Neural cell (in vitro differentiated cells): ENCODE measurements at regions not wholly inside any gene's neighbourhood (a gene's known extent, or its start where the extent isn't known, plus 50 kb on each side); places are given as distances from the start of the nearest gene placed in this dataset.
A peak's percentile ranks its signal among the peaks of the same experiment; 100 is the strongest.

Experiments used
- H2AFZ ChIP-seq: fragments of 200-600, 300-800 bp; sonication (generic), shearing (Covaris generic); 2 replicates; pipeline ENCODE4 v1.6.0; 2014; ENCODE audit warnings: low read depth, mild to moderate bottlenecking, antibody characterized with exemption, low read length, moderate library complexity
- H3F3A ChIP-seq: fragments of 200-600 bp; shearing (Covaris generic); 2 replicates; pipeline ENCODE4 v1.6.1; 2016; ENCODE audit warnings: mild to moderate bottlenecking, moderate library complexity, mixed read lengths, antibody characterized with exemption, low read length; ENCODE audit not compliant: insufficient read depth, poor library complexity, severe bottlenecking
- H3K27ac ChIP-seq: fragments of 200-600, 300-800 bp; sonication (generic), shearing (Covaris generic); 2 replicates; pipeline ENCODE4 v1.5.1; 2014; ENCODE audit warnings: mild to moderate bottlenecking, low read length, moderate library complexity
- H3K27me3 ChIP-seq: fragments of 300-800, 200-600 bp; sonication (generic), shearing (Covaris generic); 2 replicates; pipeline ENCODE4 v1.6.0; 2014; ENCODE audit warnings: mild to moderate bottlenecking, low read depth, low read length, moderate library complexity; ENCODE audit not compliant: insufficient read depth
- H3K36me3 ChIP-seq: fragments of 300-800, 200-600 bp; sonication (generic), shearing (Covaris generic); 2 replicates; pipeline ENCODE4 v1.5.1; 2014; ENCODE audit warnings: mild to moderate bottlenecking, antibody characterized with exemption, low read length, moderate library complexity; ENCODE audit not compliant: insufficient read depth
- H3K4me2 ChIP-seq: fragments of 300-800, 200-600 bp; sonication (generic), shearing (Covaris generic); 2 replicates; pipeline ENCODE4 v1.6.0; 2014; ENCODE audit warnings: mild to moderate bottlenecking, low read length
- H3K4me3 ChIP-seq: fragments of 300-800, 200-600 bp; sonication (generic), shearing (Covaris generic); 2 replicates; pipeline ENCODE4 v1.5.1; 2014; ENCODE audit warnings: mild to moderate bottlenecking, low read length, moderate library complexity
- H3K79me2 ChIP-seq: fragments of 200-600 bp; shearing (Covaris generic); replicated peaks from 2 replicates; pipeline ENCODE4 v1.6.0; 2014; ENCODE audit warnings: mild to moderate bottlenecking, low read length, moderate library complexity; ENCODE audit not compliant: insufficient read depth
- H3K9ac ChIP-seq: fragments of 300-800, 200-600 bp; sonication (generic), shearing (Covaris generic); 2 replicates; pipeline ENCODE4 v1.6.1; 2016; ENCODE audit warnings: mild to moderate bottlenecking, low read length, mixed read lengths
- H3K9me2 ChIP-seq: fragments of 200-600 bp; shearing (Covaris generic); 2 replicates; pipeline ENCODE4 v1.6.1; 2016; ENCODE audit warnings: mild to moderate bottlenecking, low read length, mixed read lengths; ENCODE audit not compliant: insufficient read depth
- H3K9me3 ChIP-seq: fragments of 200-600, 300-800 bp; sonication (generic), shearing (Covaris generic); 2 replicates; pipeline ENCODE4 v1.6.1; 2016; ENCODE audit warnings: mild to moderate bottlenecking, mixed run types, low read length, moderate library complexity, mixed read lengths
- H4K20me1 ChIP-seq: fragments of 200-600 bp; shearing (Covaris generic); 2 replicates; pipeline ENCODE4 v1.6.1; 2016; ENCODE audit warnings: mild to moderate bottlenecking, mixed run types; ENCODE audit not compliant: insufficient read depth
- EP300 ChIP-seq: fragments of 450-650 bp; conservative IDR thresholded peaks from 2 replicates; pipeline ENCODE4 v1.6.1; 2014; ENCODE audit warnings: antibody characterized with exemption, mild to moderate bottlenecking, moderate library complexity; ENCODE audit not compliant: poor library complexity, severe bottlenecking
- EZH2 ChIP-seq: fragments of 200-600, 300-800 bp; shearing (Covaris generic), sonication (generic); IDR thresholded peaks from 2 replicates; pipeline ENCODE4 v1.6.1; 2014; ENCODE audit warnings: antibody characterized with exemption, low read length, borderline replicate concordance, mild to moderate bottlenecking; ENCODE audit not compliant: insufficient read depth, poor library complexity, severe bottlenecking
- MXI1 ChIP-seq: fragments of 450-650 bp; conservative IDR thresholded peaks from 2 replicates; pipeline ENCODE4 v1.6.1; 2014; ENCODE audit warnings: antibody characterized with exemption, mild to moderate bottlenecking; ENCODE audit not compliant: poor library complexity, severe bottlenecking
- POLR2AphosphoS5 ChIP-seq: IDR thresholded peaks from 2 replicates; pipeline ENCODE4 v1.6.1; 2012
- RAD21 ChIP-seq: fragments of 450-650 bp; conservative IDR thresholded peaks from 2 replicates; pipeline ENCODE4 v1.6.1; 2014; ENCODE audit warnings: antibody characterized with exemption, mild to moderate bottlenecking, moderate library complexity
- SMC3 ChIP-seq: fragments of 450-650 bp; conservative IDR thresholded peaks from 2 replicates; pipeline ENCODE4 v1.6.1; 2014; ENCODE audit warnings: antibody characterized with exemption, mild to moderate bottlenecking, moderate library complexity; ENCODE audit not compliant: poor library complexity
- TAF1 ChIP-seq: IDR thresholded peaks from 2 replicates; pipeline ENCODE4 v1.6.1; 2012; ENCODE audit warnings: low read depth
- TF ChIP-seq, protein P1 (sequence below): fragments of 450-650 bp; IDR thresholded peaks from 2 replicates; pipeline ENCODE4 v1.5.1; 2014; ENCODE audit warnings: antibody characterized with exemption, mild to moderate bottlenecking, moderate library complexity; ENCODE audit not compliant: poor library complexity, severe bottlenecking
- TF ChIP-seq, protein P2 (sequence below): IDR thresholded peaks from 2 replicates; pipeline ENCODE4 v1.6.1; 2012; ENCODE audit warnings: borderline replicate concordance

DNA sequence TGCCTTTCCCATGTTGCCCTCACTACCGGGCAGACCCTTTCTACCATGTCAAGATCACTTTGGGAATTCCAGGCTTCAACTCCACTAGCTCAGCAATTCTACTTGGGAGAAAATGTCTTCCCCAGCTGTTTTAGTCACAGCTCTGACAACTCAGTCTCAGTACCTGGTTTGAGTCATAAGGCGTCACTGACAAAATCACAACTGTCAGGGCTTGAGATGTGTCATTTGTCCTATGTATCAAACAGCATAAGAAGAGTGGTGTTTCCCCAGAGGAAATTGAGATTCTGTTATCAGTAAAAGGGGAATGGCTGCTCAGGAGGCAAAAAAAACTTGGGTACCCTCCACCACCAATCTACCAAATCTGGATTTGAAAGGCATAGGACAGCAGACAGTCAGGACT, 594.9 kb upstream of the SUCLG2 start:
- no peak overlapping the region for H3K4me2 ChIP-seq
- no peaks in the 10 kb centered on the region for H3K9me3 ChIP-seq
- H4K20me1 ChIP-seq, result no peaks in the 10 kb centered on the region
- H3K36me3 ChIP-seq, result no peaks in the 10 kb centered on the region
- H3K27me3 ChIP-seq, result no peaks in the 10 kb centered on the region
- H2AFZ ChIP-seq, result no peak overlapping the region
- TF ChIP-seq EP300 (peak; percentile 72), TAF1 (no peak), EZH2 (no peak), POLR2AphosphoS5 (peak; percentile 12), RAD21 (no peak), SMC3 (no peak)
- TF ChIP-seq, protein P1, sequence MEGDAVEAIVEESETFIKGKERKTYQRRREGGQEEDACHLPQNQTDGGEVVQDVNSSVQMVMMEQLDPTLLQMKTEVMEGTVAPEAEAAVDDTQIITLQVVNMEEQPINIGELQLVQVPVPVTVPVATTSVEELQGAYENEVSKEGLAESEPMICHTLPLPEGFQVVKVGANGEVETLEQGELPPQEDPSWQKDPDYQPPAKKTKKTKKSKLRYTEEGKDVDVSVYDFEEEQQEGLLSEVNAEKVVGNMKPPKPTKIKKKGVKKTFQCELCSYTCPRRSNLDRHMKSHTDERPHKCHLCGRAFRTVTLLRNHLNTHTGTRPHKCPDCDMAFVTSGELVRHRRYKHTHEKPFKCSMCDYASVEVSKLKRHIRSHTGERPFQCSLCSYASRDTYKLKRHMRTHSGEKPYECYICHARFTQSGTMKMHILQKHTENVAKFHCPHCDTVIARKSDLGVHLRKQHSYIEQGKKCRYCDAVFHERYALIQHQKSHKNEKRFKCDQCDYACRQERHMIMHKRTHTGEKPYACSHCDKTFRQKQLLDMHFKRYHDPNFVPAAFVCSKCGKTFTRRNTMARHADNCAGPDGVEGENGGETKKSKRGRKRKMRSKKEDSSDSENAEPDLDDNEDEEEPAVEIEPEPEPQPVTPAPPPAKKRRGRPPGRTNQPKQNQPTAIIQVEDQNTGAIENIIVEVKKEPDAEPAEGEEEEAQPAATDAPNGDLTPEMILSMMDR, result no peak
- H3K9me2 ChIP-seq, result no peaks in the 10 kb centered on the region
- no peaks in the 10 kb centered on the region for H3K79me2 ChIP-seq
- H3K27ac ChIP-seq, result no peak overlapping the region
- H3F3A ChIP-seq, result no peaks in the 10 kb centered on the region
- H3K9ac ChIP-seq, result no peak overlapping the region
- no peak overlapping the region for H3K4me3 ChIP-seq

DNA sequence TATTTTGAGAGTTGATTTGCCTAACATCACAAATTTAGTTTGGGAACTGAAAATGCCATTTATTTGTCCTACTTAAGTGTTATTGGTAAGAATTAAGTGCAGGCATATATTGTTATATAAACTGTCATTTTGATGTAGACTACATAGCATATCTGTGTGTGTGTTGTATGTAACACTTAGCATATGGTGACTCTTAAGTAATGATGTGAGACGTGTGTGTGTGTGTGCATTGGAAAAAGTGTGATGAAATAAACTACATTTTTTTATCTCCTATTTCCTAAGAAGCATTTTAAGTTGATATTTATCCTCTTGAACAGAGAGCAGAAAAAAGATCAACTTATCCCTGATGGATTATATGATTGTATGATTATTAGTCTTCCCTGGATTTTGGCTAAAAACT, 588.2 kb upstream of the SUCLG2 start:
- H3K27ac ChIP-seq, result no peak overlapping the region
- TF ChIP-seq SMC3 (no peak), TAF1 (no peak), RAD21 (no peak)

DNA sequence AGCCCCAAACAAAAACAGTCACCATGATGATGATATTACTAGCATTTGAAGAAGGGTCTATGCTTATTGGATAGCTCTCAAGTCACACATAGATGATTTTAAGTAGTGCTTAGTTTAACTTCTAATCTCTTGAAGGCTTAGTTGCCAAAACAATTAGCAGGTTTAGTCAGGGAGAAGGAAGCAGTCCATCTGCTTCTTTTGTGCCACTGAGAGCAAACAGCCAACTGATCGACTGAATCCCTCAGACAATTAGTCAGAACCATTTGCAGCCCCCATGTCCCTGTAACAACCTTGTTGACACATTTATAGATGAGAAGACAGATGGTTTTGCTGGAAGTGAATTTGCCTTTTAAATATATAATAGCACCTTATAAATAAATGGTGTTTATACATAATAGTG, 585.1 kb upstream of the SUCLG2 start:
- no peak overlapping the region for H3K4me2 ChIP-seq
- TF ChIP-seq MXI1 (no peak), EP300 (no peak), RAD21 (no peak), EZH2 (no peak), SMC3 (no peak), POLR2AphosphoS5 (no peak), TAF1 (no peak)
- TF ChIP-seq, protein P2, sequence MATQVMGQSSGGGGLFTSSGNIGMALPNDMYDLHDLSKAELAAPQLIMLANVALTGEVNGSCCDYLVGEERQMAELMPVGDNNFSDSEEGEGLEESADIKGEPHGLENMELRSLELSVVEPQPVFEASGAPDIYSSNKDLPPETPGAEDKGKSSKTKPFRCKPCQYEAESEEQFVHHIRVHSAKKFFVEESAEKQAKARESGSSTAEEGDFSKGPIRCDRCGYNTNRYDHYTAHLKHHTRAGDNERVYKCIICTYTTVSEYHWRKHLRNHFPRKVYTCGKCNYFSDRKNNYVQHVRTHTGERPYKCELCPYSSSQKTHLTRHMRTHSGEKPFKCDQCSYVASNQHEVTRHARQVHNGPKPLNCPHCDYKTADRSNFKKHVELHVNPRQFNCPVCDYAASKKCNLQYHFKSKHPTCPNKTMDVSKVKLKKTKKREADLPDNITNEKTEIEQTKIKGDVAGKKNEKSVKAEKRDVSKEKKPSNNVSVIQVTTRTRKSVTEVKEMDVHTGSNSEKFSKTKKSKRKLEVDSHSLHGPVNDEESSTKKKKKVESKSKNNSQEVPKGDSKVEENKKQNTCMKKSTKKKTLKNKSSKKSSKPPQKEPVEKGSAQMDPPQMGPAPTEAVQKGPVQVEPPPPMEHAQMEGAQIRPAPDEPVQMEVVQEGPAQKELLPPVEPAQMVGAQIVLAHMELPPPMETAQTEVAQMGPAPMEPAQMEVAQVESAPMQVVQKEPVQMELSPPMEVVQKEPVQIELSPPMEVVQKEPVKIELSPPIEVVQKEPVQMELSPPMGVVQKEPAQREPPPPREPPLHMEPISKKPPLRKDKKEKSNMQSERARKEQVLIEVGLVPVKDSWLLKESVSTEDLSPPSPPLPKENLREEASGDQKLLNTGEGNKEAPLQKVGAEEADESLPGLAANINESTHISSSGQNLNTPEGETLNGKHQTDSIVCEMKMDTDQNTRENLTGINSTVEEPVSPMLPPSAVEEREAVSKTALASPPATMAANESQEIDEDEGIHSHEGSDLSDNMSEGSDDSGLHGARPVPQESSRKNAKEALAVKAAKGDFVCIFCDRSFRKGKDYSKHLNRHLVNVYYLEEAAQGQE, result no peak
- TF ChIP-seq, protein P1, result no peak

More for the DNA sequence above, 588.2 kb upstream of the SUCLG2 start:
- H4K20me1 ChIP-seq, result no peaks in the 10 kb centered on the region
- no peak overlapping the region for H3K4me2 ChIP-seq
- no peaks in the 10 kb centered on the region for H3K27me3 ChIP-seq
- no peaks in the 10 kb centered on the region for H3K9me2 ChIP-seq
- H3K9ac ChIP-seq, result no peak overlapping the region
- H2AFZ ChIP-seq, result no peak overlapping the region
- H3K4me3 ChIP-seq, result no peak overlapping the region
- no peaks in the 10 kb centered on the region for H3K79me2 ChIP-seq
- no peaks in the 10 kb centered on the region for H3F3A ChIP-seq
- H3K9me3 ChIP-seq, result no peaks in the 10 kb centered on the region
- no peaks in the 10 kb centered on the region for H3K36me3 ChIP-seq

More for the DNA sequence above, 585.1 kb upstream of the SUCLG2 start:
- Histone ChIP-seq H3K79me2 (no peaks in the 10 kb centered on the region), H3K9ac (no peak overlapping the region), H2AFZ (no peak overlapping the region), H3K27ac (no peak overlapping the region), H4K20me1 (no peaks in the 10 kb centered on the region), H3F3A (no peaks in the 10 kb centered on the region), H3K9me3 (no peaks in the 10 kb centered on the region), H3K36me3 (no peaks in the 10 kb centered on the region), H3K27me3 (no peaks in the 10 kb centered on the region), H3K9me2 (no peaks in the 10 kb centered on the region), H3K4me3 (no peak overlapping the region)
